ENCODE measurements at regions not wholly inside any gene's neighbourhood (a gene's known extent, or its start where the extent isn't known, plus 50 kb on each side); places are given as distances from the start of the nearest gene placed in this dataset.
"Not testable (repeated sequence)": the region's sequence is repeated elsewhere in the genome, so short reads cannot be mapped to it uniquely, and the experiment has no call there.

DNA sequence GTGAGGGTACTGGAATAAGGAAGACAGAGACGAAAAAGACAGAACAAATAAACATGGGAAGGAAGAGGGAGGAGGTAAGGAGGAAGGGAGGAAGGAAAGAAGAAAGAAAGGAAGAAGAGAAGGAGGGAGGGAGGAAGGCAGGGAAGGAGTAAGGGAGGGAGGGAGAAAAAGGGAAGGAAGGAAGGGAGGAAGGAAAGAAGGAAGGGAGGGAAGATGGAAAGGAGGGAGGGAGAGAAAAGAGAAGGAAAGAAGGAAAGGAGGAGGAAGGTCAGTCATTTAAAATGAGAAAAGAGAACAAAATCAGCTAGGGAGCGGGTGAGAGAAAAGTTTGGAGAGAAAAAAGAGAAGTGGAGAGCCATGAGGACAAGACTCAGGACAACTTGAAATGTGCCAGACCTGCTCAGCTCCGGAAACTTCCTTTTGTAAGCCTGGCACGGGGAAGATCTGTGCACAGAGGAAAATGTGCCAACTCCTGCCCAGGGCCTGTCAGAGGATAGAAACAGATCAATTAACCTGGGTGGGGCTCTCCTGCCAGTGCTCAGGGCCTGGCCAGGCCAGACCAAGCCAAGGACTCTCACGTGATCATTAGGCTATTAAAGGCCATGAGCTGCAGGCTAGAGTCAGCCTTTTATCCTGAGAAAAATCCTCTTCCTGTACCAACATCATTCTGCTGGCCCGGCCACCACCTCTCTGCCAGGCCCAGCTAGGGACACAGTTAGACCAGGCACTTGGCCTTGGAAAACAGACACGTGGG is 50.1 kb upstream of the BCL6 start:
- no peak for DNase-seq (ENCODE audit: extremely low read depth in 1 of 2, low read depth in 1 of 2)

GRCh38 chr3:187798126-187798525 is 52.9 kb upstream of the BCL6 start:
- no peak for DNase-seq (ENCODE audit: extremely low read depth in 1 of 2, low read depth in 1 of 2)

DNA sequence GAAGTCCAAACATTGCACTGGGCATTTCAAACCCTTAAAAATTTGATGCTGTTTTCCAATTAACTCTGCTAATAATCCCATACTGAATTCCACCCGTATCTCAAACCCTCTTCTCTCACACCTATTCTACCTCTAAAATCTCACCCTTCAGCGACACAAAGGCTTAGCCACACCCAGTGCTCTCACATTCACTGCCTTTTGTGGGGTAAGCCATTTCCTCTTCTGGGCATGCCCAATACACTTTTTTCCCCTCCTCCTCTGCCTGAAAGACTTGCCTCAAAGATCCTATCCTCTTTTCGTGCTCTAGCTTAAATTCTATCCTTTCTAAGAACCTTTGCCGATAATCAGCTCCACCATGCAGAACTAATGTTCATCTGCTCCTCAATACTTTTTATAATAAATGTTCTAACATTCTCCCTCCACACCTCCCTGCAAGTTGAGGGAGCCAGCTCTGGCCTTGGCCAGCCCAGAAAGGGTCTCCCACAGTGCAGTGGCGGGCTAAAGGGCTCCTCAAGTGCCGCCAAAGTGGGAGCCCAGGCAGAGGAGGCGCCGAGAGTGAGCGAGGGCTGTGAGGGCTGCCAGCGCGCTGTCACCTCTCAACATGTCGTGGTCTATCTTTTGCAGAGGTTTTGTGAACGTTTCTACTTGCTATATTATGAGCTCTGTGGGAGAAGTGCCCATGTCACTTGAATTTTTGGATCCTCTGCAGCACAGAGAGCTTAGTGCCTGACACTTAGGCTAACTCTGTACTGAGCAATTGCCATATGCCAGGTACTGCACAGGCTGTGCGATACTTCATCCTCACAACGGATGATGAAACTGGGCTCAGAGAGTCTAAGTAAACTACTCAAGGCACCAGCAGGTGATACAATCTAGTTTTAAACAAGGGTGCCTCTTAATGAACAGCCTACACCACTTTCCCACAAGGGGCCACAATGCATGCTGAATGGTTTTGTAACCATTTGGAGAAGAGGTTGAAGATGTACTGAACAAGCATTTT is 53.6 kb upstream of the BCL6 start:
- no peak for DNase-seq (ENCODE audit: extremely low read depth in 1 of 2, low read depth in 1 of 2)

- no peak for DNase-seq (ENCODE audit: extremely low read depth in 1 of 2, low read depth in 1 of 2)
These were observed 54.8 kb upstream of the BCL6 start for GRCh38 chr3:187799942-187800641.

DNA sequence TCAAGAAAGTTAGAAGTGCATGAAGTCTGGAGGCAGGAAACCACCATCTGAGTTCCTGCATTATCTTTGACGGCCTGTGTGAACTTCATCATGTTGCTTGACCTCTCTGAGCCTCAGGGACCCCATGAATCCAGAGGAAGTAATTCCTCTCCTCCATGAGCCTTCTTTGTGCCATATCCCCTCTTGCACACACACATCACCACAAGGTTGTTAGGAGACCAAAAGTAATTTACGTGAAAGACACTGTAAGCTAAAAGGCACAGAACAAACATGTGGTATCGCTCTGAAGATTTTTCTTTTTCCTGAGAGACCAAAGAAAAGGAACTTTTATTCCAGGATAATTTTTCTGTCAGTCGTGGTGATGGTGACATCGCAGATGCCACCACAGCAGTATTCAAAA is 55.9 kb upstream of the BCL6 start:
- DNase-seq (ENCODE audit: extremely low read depth in 1 of 2, low read depth in 1 of 2) = no peak

- DNase-seq (ENCODE audit: extremely low read depth in 1 of 2, low read depth in 1 of 2) = no peak
These were observed 57.1 kb upstream of the BCL6 start for GRCh38 chr3:187802203-187802927.

- peak in 1 of 2 donors; percentile 77 for DNase-seq (ENCODE audit: extremely low read depth in 1 of 2, low read depth in 1 of 2)
These were observed 57.6 kb upstream of the BCL6 start for GRCh38 chr3:187802928-187803259.

DNA sequence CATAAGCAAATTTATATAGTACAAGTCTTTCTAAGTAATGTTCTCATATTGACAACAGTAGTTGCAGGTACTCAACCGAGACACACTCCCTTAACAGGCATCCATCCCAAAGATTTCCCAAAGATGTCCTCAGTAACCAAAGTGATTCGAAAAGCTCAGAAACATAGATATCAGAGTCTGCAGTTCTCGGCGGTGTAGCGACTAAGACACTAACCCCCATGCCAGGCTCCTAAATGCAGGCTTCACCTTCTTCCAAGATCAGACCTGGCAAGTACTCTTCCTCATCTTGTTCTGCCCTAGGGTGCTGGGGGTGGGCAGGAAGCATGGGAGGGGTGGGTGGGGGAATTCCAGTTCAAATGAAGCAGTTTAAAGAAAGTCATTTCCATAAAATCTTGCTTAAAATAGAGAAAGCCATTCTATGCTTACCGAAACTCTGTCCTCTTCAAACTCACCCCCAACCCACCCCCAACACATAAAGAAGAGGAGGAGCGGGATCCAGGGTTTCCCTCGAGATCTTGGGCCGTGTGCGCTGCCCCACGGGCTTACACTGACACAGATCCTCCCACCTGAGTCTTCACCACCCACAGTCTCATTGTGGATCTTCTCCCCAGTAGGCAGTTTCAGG is 59.0 kb upstream of the BCL6 start:
- DNase-seq (ENCODE audit: extremely low read depth in 1 of 2, low read depth in 1 of 2) = no peak

DNA sequence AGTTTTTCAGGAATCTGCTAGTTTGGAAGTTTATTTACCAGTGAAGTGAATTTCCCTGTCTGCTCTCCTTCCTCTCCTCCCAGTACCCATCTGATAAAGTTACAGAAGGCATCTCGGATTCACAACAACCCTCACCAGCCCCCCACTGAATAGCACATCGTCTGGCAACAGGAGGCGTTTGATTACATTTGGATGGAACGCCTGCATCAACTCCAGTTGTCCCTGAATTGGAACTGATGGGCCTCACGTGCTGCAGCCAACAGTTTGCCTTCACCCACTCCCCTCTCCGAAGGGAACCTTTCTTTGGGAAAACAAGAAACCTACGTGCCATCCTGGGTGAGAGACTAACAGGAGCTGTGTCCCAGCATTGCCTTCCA is 59.5 kb upstream of the BCL6 start:
- DNase-seq (ENCODE audit: extremely low read depth in 1 of 2, low read depth in 1 of 2) = no peak

GRCh38 chr3:187805774-187806173 is 60.5 kb upstream of the BCL6 start:
- no peak for DNase-seq (ENCODE audit: extremely low read depth in 1 of 2, low read depth in 1 of 2)

DNA sequence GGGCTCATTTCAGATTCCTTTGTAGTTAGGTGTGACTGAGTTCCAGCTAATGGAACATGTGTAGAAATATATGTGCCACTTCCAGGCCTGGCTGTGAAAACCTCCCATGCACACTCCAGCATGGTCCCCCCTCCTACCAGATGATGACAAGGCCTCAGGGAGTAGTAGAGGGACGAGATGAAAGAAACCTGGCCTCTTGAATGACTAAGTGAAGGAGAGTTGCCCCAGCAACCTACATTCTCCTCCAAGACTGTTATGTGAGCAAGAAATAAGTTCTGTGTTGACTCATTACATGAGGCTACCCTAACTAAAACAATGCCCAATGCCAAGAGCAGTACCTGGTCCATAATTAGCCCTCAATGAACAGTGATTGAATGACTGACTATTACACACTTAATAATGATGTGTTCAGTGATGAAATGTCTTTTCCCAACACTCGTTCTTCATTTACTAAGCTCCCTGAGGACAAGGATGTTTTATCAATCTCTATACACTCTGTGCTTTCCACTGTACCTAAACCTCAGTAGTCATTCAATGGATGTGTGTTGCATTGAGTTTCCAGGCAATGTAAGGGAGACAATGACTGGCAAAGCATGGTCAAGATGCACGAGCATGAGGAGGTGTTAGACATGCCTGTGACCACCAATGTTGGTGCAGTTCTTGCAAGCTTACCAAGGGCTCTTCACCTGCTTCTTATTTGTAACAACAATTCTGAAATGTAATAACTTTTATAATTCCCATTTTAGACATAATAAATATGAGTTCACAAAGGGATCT is 62.0 kb upstream of the BCL6 start:
- peak in 1 of 2 donors; percentile 58 for DNase-seq (ENCODE audit: extremely low read depth in 1 of 2, low read depth in 1 of 2)

GRCh38 chr3:187808527-187808895 is 63.2 kb upstream of the BCL6 start:
- no peak for DNase-seq (ENCODE audit: extremely low read depth in 1 of 2, low read depth in 1 of 2)

- DNase-seq (ENCODE audit: extremely low read depth in 1 of 2, low read depth in 1 of 2) = no peak
These were observed 64.3 kb upstream of the BCL6 start for GRCh38 chr3:187809612-187809991.

DNA sequence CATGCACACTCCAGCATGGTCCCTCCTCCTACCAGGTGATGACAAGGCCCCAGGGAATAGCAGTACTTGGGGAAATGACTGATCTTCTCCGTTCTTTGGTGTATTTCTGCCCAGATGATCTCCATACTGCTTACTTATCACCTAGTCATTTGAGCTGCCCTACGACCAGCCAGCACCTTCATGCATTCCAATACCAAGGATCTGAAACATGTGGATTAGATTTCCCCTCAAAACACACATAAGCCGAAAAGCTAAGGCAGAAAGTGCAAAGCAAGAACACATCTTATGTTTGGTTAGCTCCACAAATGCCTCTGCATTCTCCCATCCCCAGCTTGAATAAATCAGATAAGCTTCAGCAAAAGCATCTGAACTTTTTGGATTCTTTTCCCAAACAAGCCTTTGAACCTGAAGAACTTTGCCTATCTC is 64.8 kb upstream of the BCL6 start:
- no peak for DNase-seq (ENCODE audit: extremely low read depth in 1 of 2, low read depth in 1 of 2)

GRCh38 chr3:187811585-187812250 is 66.5 kb upstream of the BCL6 start:
- no peak for DNase-seq (ENCODE audit: extremely low read depth in 1 of 2, low read depth in 1 of 2)

DNA sequence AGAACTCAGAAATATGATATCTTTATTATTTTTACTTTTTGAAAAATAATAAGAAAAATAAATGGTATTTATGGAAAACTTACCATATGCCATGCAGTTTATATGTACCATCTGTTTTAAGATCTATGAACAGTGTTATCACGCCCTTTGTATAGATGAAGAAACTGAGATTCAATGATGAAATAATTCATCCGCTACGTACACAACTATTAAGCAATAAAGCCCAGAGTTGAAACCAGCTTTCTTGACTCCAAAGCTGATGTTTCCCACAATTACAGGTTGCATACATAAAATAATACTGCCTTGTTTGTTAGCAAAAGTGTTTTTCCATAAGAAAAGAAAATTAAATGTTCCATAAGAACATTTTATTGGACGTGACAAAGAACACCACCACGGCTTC is 67.2 kb upstream of the BCL6 start:
- no peak for DNase-seq (ENCODE audit: extremely low read depth in 1 of 2, low read depth in 1 of 2)

- DNase-seq (ENCODE audit: extremely low read depth in 1 of 2, low read depth in 1 of 2) = no peak
These were observed 67.9 kb upstream of the BCL6 start for GRCh38 chr3:187813198-187813597.

GRCh38 chr3:187817766-187818165 is 72.5 kb upstream of the BCL6 start:
- not testable (repeated sequence) for DNase-seq (ENCODE audit: extremely low read depth in 1 of 2, low read depth in 1 of 2)

Measured in stimulated activated CD8-positive, alpha-beta memory T cell treated with anti-CD3 and anti-CD28 coated beads, Interleukin-7, amount 100 ng/mL, for 48 hours (primary cell).